K562 (cell line): ENCODE measurements at regions not wholly inside any gene's neighbourhood (a gene's known extent, or its start where the extent isn't known, plus 50 kb on each side); places are given as distances from the start of the nearest gene placed in this dataset.
A peak's percentile ranks its signal among the peaks of the same experiment; 100 is the strongest.

Experiments used
- BRD4 ChIP-seq: fragments of 200-600 bp; sonication (generic); IDR thresholded peaks from 2 replicates; pipeline ENCODE4 v1.6.1; 2017; ENCODE audit warnings: inconsistent platforms
- CCNT2 ChIP-seq: IDR thresholded peaks from 2 replicates; pipeline ENCODE4 v1.6.1; 2011; ENCODE audit warnings: borderline replicate concordance, low read depth, mild to moderate bottlenecking, moderate library complexity, mixed read lengths, low read length; ENCODE audit not compliant: insufficient read length; ENCODE audit errors: extremely low read depth
- CTBP1 ChIP-seq: fragments of 450-650 bp; IDR thresholded peaks from 2 replicates; pipeline ENCODE4 v1.6.1; 2016; ENCODE audit warnings: borderline replicate concordance
- HDAC2 ChIP-seq: fragments of 450-650 bp; IDR thresholded peaks from 2 replicates; pipeline ENCODE4 v1.6.1; 2016; ENCODE audit warnings: mild to moderate bottlenecking
- ILK ChIP-seq: fragments of 450-650 bp; IDR thresholded peaks from 2 replicates; pipeline ENCODE4 v1.6.1; 2016; ENCODE audit warnings: missing genetic modification characterization, low read depth, mild to moderate bottlenecking, missing compliant biosample characterization, moderate library complexity, borderline replicate concordance
- KAT8 ChIP-seq: fragments of 450-650 bp; IDR thresholded peaks from 2 replicates; pipeline ENCODE4 v1.6.1; 2016; ENCODE audit warnings: low read depth, mild to moderate bottlenecking
- MEF2A ChIP-seq: IDR thresholded peaks from 2 replicates; pipeline ENCODE4 v1.6.1; 2011; ENCODE audit warnings: low read depth, mild to moderate bottlenecking, low read length, moderate library complexity; ENCODE audit not compliant: control insufficient read depth
- SMARCE1 ChIP-seq: fragments of 450-650 bp; IDR thresholded peaks from 2 replicates; pipeline ENCODE4 v1.7.1; 2016; ENCODE audit warnings: mild to moderate bottlenecking
- TFAM ChIP-seq: fragments of 250-450 bp; sonication (Bioruptor Pico); conservative IDR thresholded peaks from 2 replicates; pipeline ENCODE4 v1.5.0; 2021; ENCODE audit warnings: mild to moderate bottlenecking, moderate library complexity
- YBX1 ChIP-seq: fragments of 450-650 bp; IDR thresholded peaks from 2 replicates; pipeline ENCODE4 v1.7.1; 2016; ENCODE audit warnings: mild to moderate bottlenecking
- ZFPM2 ChIP-seq: fragments of 250-450 bp; sonication (Bioruptor Pico); IDR thresholded peaks from 2 replicates; pipeline ENCODE4 v1.5.1; 2022; ENCODE audit warnings: mild to moderate bottlenecking
- ZNF766 ChIP-seq: fragments of 200-800 bp; sonication (Bioruptor generic); conservative IDR thresholded peaks from 2 replicates; pipeline ENCODE4 v1.6.1; 2016; ENCODE audit warnings: missing genetic modification characterization, missing compliant biosample characterization
- ZNF785 ChIP-seq: fragments of 250-450 bp; sonication (Bioruptor Pico); IDR thresholded peaks from 2 replicates; pipeline ENCODE4 v1.4.0; 2020; ENCODE audit warnings: mild to moderate bottlenecking
- TF ChIP-seq, protein P1 (sequence below): fragments of 250-450 bp; sonication (Bioruptor Pico); IDR thresholded peaks from 2 replicates; pipeline ENCODE4 v1.4.0; 2020
- TF ChIP-seq, protein P2 (sequence below): fragments of 250-450 bp; sonication (Bioruptor Pico); IDR thresholded peaks from 2 replicates; pipeline ENCODE4 v1.8.0; 2021; ENCODE audit warnings: moderate library complexity, mild to moderate bottlenecking, inconsistent platforms
- TF ChIP-seq, protein P3 (sequence below): fragments of 450-650 bp; IDR thresholded peaks from 2 replicates; pipeline ENCODE4 v1.6.1; 2016
- TF ChIP-seq, protein P4 (sequence below): fragments of 250-450 bp; sonication (Bioruptor Pico); IDR thresholded peaks from 2 replicates; pipeline ENCODE4 v1.4.0; 2020

DNA sequence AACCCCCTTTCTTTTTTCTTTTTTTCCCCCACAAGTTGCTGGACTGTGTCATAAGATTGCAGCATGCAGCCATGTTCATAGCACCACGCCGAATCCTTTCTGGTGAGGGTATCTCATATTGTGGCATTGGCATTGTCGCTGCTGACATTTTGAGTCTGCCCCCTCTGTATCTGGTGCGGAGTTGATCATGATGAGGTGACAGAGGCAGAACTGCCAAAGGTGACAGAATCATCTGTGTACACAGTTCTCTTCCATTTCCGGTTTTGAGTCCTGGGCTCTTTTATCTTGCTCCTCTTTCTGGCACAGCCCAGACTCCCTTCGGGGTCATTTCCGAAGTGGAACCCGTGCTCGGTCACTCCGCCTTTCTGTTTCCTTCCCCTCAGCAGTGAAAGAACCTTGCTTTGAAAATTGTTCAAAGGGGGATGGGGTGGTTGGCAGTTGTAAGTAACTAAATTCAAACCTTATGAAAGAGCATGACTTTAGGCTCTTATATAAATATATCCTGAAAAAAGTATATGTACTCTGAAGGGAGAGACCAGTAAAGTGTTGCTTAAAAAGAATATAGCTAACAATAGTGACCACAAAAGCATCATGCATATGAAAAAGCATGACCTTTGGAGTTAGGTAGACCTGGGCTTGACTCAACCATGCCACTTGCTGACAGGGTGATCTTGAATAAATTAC is 55.0 kb upstream of the BMP2K start (continued):
- TF ChIP-seq, protein P1, sequence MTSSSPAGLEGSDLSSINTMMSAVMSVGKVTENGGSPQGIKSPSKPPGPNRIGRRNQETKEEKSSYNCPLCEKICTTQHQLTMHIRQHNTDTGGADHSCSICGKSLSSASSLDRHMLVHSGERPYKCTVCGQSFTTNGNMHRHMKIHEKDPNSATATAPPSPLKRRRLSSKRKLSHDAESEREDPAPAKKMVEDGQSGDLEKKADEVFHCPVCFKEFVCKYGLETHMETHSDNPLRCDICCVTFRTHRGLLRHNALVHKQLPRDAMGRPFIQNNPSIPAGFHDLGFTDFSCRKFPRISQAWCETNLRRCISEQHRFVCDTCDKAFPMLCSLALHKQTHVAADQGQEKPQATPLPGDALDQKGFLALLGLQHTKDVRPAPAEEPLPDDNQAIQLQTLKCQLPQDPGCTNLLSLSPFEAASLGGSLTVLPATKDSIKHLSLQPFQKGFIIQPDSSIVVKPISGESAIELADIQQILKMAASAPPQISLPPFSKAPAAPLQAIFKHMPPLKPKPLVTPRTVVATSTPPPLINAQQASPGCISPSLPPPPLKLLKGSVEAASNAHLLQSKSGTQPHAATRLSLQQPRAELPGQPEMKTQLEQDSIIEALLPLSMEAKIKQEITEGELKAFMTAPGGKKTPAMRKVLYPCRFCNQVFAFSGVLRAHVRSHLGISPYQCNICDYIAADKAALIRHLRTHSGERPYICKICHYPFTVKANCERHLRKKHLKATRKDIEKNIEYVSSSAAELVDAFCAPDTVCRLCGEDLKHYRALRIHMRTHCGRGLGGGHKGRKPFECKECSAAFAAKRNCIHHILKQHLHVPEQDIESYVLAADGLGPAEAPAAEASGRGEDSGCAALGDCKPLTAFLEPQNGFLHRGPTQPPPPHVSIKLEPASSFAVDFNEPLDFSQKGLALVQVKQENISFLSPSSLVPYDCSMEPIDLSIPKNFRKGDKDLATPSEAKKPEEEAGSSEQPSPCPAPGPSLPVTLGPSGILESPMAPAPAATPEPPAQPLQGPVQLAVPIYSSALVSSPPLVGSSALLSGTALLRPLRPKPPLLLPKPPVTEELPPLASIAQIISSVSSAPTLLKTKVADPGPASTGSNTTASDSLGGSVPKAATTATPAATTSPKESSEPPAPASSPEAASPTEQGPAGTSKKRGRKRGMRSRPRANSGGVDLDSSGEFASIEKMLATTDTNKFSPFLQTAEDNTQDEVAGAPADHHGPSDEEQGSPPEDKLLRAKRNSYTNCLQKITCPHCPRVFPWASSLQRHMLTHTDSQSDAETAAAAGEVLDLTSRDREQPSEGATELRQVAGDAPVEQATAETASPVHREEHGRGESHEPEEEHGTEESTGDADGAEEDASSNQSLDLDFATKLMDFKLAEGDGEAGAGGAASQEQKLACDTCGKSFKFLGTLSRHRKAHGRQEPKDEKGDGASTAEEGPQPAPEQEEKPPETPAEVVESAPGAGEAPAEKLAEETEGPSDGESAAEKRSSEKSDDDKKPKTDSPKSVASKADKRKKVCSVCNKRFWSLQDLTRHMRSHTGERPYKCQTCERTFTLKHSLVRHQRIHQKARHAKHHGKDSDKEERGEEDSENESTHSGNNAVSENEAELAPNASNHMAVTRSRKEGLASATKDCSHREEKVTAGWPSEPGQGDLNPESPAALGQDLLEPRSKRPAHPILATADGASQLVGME (CRISPR knock-in tag): peak; percentile 42; the same call in 1 of the 2 replicates
- 0 out of 2 replicates have a peak, but pooled peaks have one; percentile 36 for TF ChIP-seq BRD4
- TF ChIP-seq, protein P2, sequence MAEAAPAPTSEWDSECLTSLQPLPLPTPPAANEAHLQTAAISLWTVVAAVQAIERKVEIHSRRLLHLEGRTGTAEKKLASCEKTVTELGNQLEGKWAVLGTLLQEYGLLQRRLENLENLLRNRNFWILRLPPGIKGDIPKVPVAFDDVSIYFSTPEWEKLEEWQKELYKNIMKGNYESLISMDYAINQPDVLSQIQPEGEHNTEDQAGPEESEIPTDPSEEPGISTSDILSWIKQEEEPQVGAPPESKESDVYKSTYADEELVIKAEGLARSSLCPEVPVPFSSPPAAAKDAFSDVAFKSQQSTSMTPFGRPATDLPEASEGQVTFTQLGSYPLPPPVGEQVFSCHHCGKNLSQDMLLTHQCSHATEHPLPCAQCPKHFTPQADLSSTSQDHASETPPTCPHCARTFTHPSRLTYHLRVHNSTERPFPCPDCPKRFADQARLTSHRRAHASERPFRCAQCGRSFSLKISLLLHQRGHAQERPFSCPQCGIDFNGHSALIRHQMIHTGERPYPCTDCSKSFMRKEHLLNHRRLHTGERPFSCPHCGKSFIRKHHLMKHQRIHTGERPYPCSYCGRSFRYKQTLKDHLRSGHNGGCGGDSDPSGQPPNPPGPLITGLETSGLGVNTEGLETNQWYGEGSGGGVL: no peak
- peak; percentile 56; the same call in 1 of the 2 replicates for TF ChIP-seq HDAC2
- no peak for TF ChIP-seq ZNF785 (CRISPR knock-in tag)
- TF ChIP-seq YBX1: no peak
- no peak for TF ChIP-seq TFAM (CRISPR knock-in tag)
- TF ChIP-seq, protein P3, sequence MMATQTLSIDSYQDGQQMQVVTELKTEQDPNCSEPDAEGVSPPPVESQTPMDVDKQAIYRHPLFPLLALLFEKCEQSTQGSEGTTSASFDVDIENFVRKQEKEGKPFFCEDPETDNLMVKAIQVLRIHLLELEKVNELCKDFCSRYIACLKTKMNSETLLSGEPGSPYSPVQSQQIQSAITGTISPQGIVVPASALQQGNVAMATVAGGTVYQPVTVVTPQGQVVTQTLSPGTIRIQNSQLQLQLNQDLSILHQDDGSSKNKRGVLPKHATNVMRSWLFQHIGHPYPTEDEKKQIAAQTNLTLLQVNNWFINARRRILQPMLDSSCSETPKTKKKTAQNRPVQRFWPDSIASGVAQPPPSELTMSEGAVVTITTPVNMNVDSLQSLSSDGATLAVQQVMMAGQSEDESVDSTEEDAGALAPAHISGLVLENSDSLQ: peak; percentile 80
- 0 out of 2 replicates have a peak, but pooled peaks have one; percentile 36 for TF ChIP-seq ZNF766 (CRISPR knock-in tag)
- TF ChIP-seq CCNT2: peak; percentile 82
- no peak for TF ChIP-seq MEF2A
- TF ChIP-seq ZFPM2 (CRISPR knock-in tag): no peak
- TF ChIP-seq, protein P4, sequence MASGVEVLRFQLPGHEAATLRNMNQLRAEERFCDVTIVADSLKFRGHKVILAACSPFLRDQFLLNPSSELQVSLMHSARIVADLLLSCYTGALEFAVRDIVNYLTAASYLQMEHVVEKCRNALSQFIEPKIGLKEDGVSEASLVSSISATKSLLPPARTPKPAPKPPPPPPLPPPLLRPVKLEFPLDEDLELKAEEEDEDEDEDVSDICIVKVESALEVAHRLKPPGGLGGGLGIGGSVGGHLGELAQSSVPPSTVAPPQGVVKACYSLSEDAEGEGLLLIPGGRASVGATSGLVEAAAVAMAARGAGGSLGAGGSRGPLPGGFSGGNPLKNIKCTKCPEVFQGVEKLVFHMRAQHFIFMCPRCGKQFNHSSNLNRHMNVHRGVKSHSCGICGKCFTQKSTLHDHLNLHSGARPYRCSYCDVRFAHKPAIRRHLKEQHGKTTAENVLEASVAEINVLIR (CRISPR knock-in tag): 0 out of 2 replicates have a peak, but pooled peaks have one; percentile 5
- no peak for TF ChIP-seq ILK
- peak; percentile 84 for TF ChIP-seq SMARCE1
- peak; percentile 90; the same call in 1 of the 2 replicates for TF ChIP-seq CTBP1
- no peak for TF ChIP-seq KAT8
